HG03571 (cell line): ENCODE measurements at regions not wholly inside any gene's neighbourhood (a gene's known extent, or its start where the extent isn't known, plus 50 kb on each side); places are given as distances from the start of the nearest gene placed in this dataset.
A peak's percentile ranks its signal among the peaks of the same experiment; 100 is the strongest.
"Not testable (repeated sequence)": the region's sequence is repeated elsewhere in the genome, so short reads cannot be mapped to it uniquely, and the experiment has no call there.

Experiments
- ATAC-seq: cut with Tn5 transposase; IDR thresholded peaks from one replicate; pipeline ENCODE4 v1.9.1; 2021; ENCODE audit not compliant: unreplicated experiment

DNA sequence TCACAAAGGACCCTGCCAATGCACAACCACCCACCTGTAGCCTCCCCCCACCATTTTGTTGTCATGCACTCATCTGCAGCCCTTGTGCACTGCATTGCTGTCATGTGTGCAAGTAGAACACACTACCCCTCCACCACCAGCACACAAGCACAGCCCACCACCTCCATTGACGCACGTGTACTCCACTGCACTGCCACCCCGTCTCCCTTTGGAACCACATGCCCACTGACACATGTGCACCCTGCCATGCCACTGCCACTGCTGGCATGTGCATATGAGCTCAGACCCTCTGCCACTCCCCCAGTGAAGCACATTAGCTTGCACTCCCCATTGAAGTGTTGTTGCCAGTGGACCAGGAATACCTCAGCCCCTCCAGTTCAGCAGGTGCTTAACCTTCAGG is 530.3 kb upstream of the ACO1 start:
- no peak for ATAC-seq

DNA sequence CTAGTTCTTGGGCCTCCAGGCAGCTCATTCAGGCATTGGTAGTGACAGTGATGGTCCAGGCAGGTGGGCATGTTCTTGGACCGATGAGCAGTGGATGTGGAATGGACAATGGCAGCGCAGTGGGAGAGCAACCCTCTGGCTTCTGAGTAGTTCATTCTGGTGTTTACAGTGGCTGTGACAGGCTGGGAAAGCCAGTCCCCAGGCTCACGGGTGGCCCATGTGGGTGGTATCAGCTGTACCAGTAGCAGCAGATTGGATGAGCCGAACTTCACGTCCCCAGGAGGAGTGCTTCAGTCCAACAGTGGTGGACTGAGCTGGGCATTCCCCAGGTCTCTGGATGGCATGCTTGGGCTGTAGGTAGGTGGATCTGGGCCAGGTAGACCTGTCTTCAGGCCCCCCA is 515.6 kb upstream of the ACO1 start:
- ATAC-seq: no peak

DNA sequence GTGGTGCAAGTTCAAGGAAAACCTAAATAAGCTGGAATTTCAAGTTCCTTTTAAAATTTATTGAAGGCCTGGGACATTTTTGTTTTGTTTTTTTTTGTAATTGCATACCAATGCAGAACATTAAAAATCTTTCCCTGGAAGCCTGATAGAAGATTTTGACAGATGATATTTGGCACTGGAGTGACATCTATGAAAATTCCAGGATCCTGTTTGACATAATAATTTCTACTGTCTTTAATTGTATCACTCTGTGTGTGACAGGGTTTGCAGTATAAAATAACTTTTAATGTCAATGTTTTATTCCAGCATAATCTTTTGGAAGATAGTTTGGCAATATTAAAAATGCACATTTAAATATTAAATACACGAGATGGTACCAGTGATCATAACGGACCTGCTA is 514.2 kb upstream of the ACO1 start:
- no peak for ATAC-seq

DNA sequence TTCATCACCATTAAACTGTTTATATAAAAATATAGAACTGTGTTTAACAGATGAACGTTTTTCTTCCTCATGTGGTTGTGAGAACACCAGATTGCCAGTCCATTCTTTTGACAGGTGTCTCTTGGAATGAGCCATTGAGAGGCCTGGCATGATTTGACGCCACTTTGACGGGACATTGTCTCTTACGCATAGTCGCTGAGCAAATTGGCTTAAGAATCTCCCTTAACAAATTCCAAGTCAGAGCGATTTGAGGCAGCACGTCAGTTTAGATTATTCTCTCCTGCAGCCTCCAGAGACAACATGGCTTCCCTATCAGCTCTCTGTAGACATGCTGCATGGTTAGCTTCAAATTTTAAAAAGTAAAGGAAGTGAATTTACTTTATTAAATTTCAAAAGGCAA is 510.7 kb upstream of the ACO1 start:
- no peak for ATAC-seq

DNA sequence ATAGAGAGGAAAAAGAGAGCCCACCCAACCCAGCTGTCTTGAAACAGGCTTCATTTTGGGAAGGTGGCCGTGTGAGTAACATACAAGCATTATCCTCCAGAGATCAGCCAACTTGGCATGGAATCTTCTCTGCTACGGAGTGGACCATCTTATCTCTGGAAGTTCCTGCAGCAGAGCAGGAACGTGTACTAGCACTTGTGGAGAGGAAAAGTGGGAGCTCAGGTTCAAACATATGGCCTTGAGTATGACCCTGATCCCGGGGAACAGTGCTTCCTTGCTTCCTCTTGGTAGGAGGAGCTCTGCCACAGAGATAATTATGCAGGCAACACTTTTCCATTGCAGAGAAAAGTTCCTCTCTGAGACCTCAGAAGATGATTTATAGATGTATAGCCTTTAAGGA is 490.4 kb upstream of the ACO1 start:
- ATAC-seq: no peak

DNA sequence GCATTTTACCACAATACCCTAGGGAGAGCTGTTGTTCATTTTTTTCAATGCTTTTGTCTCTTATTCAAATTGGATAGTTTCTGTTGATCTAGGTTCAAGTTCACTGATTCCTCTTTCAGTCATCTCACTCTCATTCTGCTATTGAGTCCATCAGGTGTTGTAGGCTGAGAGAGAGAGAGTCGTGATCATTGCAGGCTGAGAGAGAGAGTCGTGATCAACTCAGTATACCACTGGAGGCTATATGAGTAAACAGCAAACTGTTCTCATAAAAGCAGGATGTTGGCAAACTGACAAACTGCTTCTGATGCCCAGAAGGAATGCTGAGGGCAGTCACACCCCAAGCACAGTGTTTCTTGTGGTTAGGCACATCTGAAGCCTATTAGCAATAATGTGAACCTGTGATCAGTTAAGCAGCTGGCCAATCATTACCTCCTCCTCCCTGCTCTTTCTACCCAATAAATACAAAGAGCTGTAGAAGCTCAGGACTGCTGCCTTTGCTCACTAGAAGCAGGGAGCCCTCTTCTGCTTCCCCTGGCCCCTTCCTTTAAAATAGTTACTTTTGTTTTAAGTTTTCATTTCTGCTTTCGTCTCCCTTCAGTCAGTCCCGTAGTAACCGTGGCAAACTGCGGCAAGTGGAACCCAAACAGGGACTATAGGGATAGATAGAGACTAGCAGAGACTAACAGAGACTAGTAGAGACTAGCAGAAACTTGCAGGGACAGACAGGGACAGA is 476.1 kb upstream of the ACO1 start:
- ATAC-seq: peak; percentile 79

DNA sequence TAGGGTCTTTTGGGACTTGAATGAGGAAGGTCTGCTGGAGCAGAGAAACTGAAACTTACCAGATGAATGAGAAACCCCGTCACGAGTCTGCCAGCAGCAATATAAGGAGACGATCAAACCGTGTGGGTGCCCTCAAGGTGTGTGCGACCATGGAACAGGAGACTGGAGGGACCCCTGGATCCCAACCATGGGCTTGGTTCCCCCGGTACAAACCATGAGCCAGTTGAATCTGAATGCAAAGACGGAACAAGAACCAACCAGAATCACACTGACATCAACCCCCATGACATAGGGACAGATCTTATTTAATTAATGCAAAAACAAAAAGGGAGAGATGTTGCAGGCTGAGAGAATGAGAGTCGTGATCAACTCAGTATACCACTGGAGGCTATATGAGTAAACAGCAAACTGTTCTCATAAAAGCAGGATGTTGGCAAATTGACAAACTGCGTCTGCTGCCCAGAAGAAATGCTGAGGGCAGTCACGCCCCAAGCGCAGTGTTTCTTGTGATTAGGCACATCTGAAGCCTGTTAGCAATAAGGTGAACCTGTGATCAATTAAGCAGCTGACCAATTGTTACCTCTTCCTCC is 475.5 kb upstream of the ACO1 start:
- peak; percentile 47 for ATAC-seq

DNA sequence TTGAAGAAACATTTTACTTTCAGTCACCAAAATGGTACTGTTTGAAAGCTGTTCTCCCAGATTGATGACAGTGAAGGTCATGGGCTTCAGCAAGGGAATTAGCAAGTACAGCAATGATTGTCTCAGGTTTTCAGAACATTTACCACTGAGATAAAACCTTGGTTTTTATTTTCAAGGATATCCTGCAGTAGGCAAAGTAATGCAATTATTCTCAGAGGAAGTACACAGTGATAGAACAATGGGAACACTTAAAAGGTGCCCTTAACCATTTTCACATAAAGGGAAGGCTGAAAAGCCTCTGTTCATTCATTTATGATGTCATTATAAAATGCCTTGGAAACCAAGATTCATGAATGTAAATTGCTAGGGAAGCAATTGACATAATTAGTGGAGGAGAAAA is 471.8 kb upstream of the ACO1 start:
- no peak for ATAC-seq

DNA sequence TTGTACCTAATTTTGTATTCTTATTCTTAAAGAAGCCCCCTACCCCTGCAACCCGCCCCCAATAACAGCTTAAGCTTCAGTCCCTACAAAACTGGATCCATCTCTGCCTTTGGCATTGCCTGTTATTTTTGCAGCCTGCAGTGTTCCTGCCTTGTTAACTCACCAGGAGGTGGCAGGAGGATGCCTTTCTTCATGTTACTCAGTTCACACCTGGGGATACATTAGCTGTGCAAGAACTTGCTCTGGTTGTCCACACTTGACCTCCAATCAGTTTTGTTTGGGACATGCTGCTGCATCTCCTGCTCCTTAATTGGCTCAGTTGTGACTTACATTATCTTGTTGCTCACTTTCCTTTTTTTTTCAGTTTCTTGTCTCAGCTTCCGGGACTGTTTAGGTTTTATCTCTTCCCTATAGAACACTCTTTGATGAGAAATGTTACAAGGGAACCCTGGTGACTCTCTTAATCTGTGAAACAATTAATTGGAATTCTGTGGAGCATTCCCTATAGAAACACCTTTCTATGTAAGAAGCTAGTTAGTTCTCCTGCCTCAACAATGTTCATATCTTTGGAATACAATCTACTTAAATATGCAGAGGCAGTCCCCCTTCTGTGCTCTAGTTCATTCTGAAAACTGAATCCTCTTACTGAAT is 467.7 kb upstream of the ACO1 start:
- ATAC-seq: no peak

DNA sequence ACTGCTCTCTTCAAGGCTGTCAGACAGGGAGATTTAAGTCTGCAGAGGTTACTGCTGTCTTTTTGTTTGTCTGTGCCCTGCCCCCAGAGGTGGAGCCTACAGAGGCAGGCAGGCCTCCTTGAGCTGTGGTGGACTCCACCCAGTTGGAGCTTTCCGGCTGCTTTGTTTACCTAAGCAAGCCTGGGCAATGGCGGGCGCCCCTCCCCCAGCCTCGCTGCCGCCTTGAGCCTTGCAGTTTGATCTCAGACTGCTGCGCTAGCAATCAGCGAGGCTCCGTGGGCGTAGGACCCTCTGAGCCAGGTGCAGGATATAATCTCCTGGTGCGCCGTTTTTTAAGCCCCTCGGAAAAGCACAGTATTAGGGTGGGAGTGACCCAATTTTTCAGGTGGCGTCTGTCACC is 446.7 kb upstream of the ACO1 start:
- ATAC-seq: not testable (repeated sequence)

DNA sequence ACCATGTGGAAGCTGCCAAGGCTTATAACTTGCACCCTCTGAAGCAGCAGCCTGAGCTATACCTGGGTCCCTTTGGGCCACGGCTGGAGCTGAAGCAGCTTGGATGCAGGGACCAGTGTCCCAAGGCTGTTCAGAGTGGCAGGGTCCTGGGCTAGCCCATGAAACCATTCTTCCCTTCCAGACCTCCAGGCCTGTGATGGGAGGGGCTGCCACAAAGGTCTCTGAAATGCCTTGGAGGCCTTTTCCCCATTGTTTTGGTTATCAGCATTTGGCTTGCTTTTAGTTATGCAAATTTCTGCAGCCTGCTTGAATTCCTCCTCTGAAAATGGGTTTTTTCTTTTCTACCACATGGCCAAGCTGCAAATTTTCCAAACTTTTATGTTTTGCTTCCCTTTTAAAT is 433.7 kb upstream of the ACO1 start:
- ATAC-seq: no peak

DNA sequence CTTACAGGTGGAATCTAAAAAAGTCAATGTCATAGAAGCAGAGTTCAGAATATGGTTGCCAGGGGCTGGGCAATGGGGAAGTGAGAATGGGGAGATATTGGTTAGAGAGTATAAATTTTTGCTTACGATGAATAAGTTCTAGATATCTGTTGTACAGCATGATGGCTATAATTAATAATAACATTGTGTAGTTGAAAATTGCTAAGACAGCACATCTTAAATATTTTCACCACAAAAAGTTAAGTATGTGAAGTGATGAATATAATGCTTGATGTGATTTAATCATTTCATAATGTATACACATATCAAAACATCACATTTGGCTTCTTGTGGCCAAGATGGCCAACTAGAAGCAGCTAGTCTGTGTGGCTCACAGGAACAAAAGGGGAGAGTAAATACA is 425.9 kb upstream of the ACO1 start:
- ATAC-seq: no peak

DNA sequence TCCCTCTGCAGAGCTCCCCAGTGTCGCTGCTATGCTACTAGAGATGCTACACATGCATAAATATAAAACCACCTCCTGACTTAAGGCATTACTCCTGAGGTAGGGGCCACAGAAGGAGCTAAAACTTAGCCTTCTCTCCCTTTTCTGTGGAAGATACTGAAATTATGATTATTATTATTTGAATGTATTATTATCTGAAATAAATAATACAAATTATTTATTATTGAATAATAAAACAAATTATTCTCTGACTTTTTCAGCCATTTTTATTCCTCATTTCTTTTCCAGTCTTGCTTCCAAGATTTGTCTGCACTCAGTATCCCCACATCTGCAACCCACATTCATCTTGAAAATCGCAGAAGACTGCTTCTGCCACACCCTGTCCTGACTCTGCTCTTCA is 414.9 kb upstream of the ACO1 start:
- ATAC-seq: no peak

DNA sequence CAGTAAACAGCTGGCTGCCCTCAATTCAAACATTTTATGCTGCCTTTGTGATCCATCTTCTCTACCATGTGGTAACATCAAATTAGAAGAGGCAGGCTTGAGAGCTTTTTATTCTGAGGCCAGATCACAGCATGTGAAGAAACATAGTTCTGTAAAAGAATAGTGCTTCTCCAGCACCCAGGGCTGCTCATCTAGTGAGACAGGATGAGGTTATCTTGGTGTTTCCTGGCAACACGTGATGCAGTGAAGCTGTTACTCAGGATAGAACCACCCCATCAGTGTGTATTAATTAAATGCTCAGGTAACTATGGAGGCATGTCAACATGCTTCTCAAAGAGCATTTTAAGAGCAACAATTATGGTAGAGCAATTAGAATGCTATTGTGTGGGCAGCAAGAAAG is 400.5 kb upstream of the ACO1 start:
- no peak for ATAC-seq

DNA sequence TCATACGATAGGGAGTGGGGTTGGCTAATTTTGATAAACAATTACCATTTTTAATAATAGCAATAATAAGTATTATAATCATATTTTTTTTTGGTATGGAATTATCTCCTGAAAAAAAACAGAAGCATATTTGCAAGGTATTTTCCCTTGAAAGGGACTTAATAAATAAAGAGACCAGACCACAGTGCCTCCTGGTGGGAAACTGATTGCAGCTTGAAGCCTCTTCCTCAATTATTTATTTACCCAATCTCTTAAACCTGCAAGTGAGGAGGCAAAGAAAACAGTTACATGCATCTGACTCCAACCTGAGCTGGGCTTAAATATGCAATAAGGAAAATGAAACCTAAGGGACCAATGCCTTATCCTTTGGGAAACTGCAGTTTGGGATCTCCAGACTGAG is 388.1 kb upstream of the ACO1 start:
- ATAC-seq: no peak

DNA sequence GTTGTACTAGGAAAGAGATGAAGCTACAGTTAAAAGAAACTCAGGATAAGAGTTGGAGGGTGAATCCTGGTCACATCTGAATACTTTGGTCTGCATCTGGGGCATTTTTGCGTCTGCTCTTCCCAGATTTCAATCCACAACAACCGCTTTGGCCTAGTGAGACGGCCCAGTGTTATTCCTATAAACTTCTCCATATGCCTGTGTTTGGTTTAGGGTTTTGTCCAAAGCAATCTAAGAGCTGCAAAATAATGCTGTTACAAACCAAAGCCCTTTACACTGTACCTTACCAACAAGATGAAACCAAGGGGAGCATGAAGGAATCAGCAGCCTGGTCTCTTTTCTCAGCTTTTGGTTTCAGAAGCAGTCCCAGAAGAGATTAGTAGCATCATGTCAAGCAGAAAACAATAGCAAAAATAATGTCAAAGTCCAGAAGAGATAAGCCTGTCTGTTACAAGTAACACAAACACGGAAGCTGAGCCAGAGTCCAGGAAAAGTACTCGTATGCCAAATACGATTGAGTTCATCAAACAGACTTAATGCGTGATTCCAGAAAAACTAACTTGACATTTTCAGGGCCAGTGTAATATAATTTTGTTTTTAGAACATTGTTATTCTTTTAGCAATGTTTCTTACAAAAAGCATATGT is 379.9 kb upstream of the ACO1 start:
- no peak for ATAC-seq

DNA sequence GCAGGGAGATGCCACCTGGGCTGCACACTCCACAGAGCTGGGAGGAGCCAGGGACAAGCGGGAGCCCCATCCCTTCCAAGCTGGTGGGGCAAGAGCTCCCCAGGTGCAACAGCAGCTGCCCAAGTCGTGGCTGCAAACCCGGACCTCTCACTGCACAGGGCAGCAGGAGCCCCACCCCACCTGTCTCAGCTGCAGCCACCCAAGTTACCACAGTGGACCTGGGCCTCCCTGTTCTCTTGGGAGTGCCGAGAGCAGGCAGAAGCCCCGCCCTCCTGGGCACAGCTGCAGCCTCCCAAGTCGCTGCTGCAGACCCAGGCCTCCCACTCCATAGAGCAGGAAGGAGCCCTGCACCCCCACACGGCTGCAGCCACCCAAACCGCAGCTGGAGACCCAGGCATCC is 374.1 kb upstream of the ACO1 start:
- no peak for ATAC-seq

DNA sequence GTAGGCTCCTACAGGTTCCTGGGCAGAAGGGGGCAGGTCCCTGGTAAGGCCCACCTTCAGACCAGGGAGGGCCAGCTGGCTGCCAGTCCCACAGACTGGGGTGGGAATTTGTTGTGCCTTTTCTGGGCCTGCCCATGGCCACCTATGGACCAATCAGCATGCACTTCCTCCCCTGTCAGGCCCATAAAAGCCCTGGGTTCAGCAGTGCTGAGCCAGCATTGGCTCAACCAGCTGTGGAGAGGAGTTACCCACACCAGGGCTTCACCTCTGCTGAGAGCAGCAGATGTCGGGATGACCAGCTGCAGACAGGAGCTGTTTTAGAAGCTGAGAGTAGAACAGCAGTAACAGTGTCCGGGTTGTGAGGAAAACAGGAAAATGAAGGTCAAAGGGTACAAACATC is 373.4 kb upstream of the ACO1 start:
- ATAC-seq: no peak

DNA sequence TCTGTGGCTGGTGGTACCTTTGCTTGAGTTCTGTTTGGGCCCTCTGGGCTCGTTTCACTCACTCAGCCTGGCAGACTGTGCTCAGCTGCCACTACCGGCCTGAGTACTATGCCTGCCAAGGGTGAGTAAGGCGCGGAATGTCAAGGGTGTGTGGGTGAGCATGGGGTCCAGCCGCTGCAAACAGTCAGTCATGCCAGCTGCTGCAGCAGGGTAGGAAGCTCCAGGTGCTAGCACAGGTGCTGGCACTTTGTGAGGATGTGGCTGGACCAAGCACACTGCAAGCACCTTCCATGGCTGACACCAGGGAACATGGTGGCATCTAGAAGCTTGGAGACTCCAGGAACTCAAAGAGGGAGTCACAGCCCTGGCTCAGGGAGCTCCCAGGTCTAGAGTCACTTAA is 368.6 kb upstream of the ACO1 start:
- ATAC-seq: no peak

DNA sequence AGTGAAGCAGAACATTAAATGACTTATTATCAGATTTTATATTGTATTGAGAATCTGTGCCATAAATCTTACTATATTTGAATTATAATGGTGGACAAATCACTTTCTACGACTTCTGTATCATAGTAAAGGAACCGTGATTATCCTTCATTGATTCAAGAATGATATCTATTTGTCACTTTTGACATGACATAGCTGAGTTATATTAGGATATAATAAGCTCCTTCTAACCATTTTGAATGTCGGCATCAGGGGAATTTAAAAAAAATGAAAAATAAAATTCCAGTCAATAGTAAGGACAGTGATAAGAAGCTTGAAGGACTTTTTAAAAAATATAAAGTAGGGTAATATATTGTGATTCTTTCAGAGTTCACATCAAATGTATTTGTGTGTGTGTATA is 338.9 kb upstream of the ACO1 start:
- no peak for ATAC-seq

DNA sequence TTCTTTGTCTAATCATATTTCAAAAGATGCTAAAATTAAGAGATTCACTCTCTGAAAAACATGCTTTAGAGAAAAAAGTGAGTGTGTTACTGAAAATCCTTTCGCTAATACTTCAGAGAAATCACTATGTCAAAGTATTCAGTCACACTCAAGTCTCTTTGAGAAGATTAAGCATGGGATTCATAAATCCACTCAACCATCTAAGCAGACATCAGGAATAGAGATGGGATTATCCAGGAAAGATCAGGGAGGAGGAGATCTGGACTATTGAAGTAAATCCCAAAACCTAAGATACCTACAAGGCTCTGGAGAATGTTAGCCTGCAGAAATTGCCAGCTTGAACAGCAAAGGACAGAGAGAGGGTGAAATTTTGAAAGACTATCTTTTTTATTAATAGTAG is 317.2 kb upstream of the ACO1 start:
- no peak for ATAC-seq

DNA sequence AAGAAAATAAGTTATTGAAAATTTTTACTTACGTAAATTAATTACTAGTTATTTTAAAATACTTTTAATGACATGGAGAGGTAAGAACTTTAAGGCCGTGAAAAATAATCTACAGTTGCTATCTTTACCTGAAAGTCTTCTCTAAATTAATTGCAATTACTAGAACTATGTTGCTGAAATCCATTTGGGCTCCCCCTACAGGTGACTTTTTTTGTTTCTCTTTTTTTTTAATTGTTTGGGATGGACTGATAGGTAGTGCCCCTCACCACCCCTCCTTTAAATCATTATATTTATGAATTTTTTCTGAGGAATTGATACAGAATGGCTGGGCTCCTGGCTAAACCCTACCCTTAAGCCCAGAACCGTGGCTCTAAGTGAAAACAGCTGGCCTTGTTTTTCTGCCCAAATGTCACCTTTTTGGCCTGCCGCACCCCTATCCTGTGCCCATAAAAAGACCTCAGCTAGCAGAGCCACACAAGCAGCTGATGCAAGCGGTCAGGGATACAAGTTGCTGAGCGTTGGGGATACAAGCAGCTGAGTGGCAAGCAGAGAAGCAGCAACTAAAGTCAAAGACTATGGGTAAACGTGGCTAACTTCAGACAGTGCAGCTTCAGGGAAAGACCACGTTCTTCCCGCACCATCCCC is 315.2 kb upstream of the ACO1 start:
- no peak for ATAC-seq
